Gastrocnemius medialis (tissue), 4 donors: ENCODE measurements at regions not wholly inside any gene's neighbourhood (a gene's known extent, or its start where the extent isn't known, plus 50 kb on each side); places are given as distances from the start of the nearest gene placed in this dataset.

Experiments used
- POLR2A ChIP-seq, 2 donors: fragments of 450-650 bp; IDR thresholded peaks; one replicate each; pipeline ENCODE4 v1.6.1; 2017; ENCODE audit warnings: antibody characterized with exemption in 2 of 2, mild to moderate bottlenecking in 2 of 2, moderate library complexity in 2 of 2
- TF ChIP-seq, protein P1 (sequence below), 5 experiments: fragments of 450-650 bp in 3 of 5; fragments of 200-600 bp in 2 of 5; sonication (generic) in 2 of 5; IDR thresholded peaks in 4 of 5; conservative IDR thresholded peaks in 1 of 5; 1 replicate in 4 of 5; 2 replicates in 1 of 5; pipeline ENCODE4 v1.5.1; 2016 to 2019; ENCODE audit warnings: antibody characterized with exemption in 5 of 5, mild to moderate bottlenecking in 3 of 5, moderate library complexity in 3 of 5

DNA sequence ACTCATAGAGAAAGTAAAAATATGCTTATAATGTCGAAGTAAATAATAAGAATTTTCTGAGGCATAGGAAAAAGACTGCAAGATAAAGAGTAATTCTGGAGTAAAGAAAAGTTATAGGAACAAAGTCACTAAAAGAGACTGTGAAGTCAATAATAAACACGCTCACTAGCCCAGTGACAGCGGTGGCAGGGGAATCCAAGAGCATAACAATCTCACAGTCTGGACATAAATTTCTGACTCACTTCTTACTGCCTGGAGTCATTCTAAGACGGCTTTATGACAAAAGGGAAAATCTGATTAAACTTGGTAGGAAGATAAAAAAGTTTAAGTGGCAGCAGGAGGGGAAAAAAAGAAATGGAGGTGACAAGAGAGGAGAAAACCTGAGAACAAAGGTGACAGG is 56.4 kb upstream of the GRIP1 start:
- no peak for TF ChIP-seq POLR2A (IDR thresholded peaks at IDR 0.05)
- TF ChIP-seq, protein P1, sequence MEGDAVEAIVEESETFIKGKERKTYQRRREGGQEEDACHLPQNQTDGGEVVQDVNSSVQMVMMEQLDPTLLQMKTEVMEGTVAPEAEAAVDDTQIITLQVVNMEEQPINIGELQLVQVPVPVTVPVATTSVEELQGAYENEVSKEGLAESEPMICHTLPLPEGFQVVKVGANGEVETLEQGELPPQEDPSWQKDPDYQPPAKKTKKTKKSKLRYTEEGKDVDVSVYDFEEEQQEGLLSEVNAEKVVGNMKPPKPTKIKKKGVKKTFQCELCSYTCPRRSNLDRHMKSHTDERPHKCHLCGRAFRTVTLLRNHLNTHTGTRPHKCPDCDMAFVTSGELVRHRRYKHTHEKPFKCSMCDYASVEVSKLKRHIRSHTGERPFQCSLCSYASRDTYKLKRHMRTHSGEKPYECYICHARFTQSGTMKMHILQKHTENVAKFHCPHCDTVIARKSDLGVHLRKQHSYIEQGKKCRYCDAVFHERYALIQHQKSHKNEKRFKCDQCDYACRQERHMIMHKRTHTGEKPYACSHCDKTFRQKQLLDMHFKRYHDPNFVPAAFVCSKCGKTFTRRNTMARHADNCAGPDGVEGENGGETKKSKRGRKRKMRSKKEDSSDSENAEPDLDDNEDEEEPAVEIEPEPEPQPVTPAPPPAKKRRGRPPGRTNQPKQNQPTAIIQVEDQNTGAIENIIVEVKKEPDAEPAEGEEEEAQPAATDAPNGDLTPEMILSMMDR (IDR thresholded peaks at IDR 0.05 in 4 of 5, conservative IDR thresholded peaks at IDR 0.05 in 1 of 5): no peak
